ENCODE measurements at regions not wholly inside any gene's neighbourhood (a gene's known extent, or its start where the extent isn't known, plus 50 kb on each side); places are given as distances from the start of the nearest gene placed in this dataset.

GRCh38 chr7:46492466-46492865 is 571.4 kb upstream of the IGFBP3 start:
- Histone ChIP-seq H3K36me3 (replicated peaks in 1 of 2) (no peaks in the 10 kb centered on the region), H3K27ac (no peak overlapping the region), H3K27me3 (no peaks in the 10 kb centered on the region), H3K4me3 (no peak overlapping the region), H3K4me1 (replicated peaks in 1 of 2) (no peaks in the 10 kb centered on the region), H3K9me3 (replicated peaks in 1 of 3) (no peaks in the 10 kb centered on the region)
- WGBS, 4 donors = 32 to 41% (median 36%) methylated on average over 1 of the region's 1 CpG
- TF ChIP-seq CTCF (IDR thresholded peaks at IDR 0.05) = no peak
- TF ChIP-seq POLR2A (IDR thresholded peaks at IDR 0.05) = no peak
- intact Hi-C loops (cut with DNase I) = no loop called here
- no peak for DNase-seq

- H3K4me3 ChIP-seq = no peak overlapping the region
- no peaks in the 10 kb centered on the region for H3K27me3 ChIP-seq
- H3K4me1 ChIP-seq (replicated peaks in 1 of 2) = no peaks in the 10 kb centered on the region
- no peaks in the 10 kb centered on the region for H3K9me3 ChIP-seq (replicated peaks in 1 of 3)
- no peaks in the 10 kb centered on the region for H3K36me3 ChIP-seq (replicated peaks in 1 of 2)
- TF ChIP-seq CTCF (IDR thresholded peaks at IDR 0.05) (no peak), POLR2A (IDR thresholded peaks at IDR 0.05) (no peak)
- no peak overlapping the region for H3K27ac ChIP-seq
- 88 to 100% (median 92%) methylated on average over 1 of the region's 1 CpG for WGBS, 4 donors
- intact Hi-C loops (cut with DNase I) = no loop called here
- no peak for DNase-seq
Observed at GRCh38 chr7:46490406-46490805, 569.3 kb upstream of the IGFBP3 start.

GRCh38 chr7:46489106-46489505 is 568.0 kb upstream of the IGFBP3 start:
- no peaks in the 10 kb centered on the region for H3K36me3 ChIP-seq (replicated peaks in 1 of 2)
- TF ChIP-seq CTCF (IDR thresholded peaks at IDR 0.05) (no peak), POLR2A (IDR thresholded peaks at IDR 0.05) (no peak)
- H3K27ac ChIP-seq = no peak overlapping the region
- DNase-seq = no peak
- intact Hi-C loops (cut with DNase I) = no loop called here
- H3K4me1 ChIP-seq (replicated peaks in 1 of 2) = no peaks in the 10 kb centered on the region
- no peaks in the 10 kb centered on the region for H3K9me3 ChIP-seq (replicated peaks in 1 of 3)
- no peak overlapping the region for H3K4me3 ChIP-seq
- no peaks in the 10 kb centered on the region for H3K27me3 ChIP-seq

GRCh38 chr7:46488607-46489006 is 567.5 kb upstream of the IGFBP3 start:
- H3K36me3 ChIP-seq (replicated peaks in 1 of 2) = no peaks in the 10 kb centered on the region
- TF ChIP-seq POLR2A (IDR thresholded peaks at IDR 0.05) (no peak), CTCF (IDR thresholded peaks at IDR 0.05) (no peak)
- WGBS, 4 donors = 38 to 50% (median 43%) methylated on average over 2 of the region's 2 CpGs
- no peak for DNase-seq
- no peaks in the 10 kb centered on the region for H3K27me3 ChIP-seq
- H3K4me1 ChIP-seq (replicated peaks in 1 of 2) = no peaks in the 10 kb centered on the region
- H3K4me3 ChIP-seq = no peak overlapping the region
- no peaks in the 10 kb centered on the region for H3K9me3 ChIP-seq (replicated peaks in 1 of 3)
- intact Hi-C loops (cut with DNase I) = no loop called here
- H3K27ac ChIP-seq = no peak overlapping the region

All from adrenal gland (tissue), 9 donors.